Endothelial cell (in vitro differentiated cells): ENCODE measurements at regions not wholly inside any gene's neighbourhood (a gene's known extent, or its start where the extent isn't known, plus 50 kb on each side); places are given as distances from the start of the nearest gene placed in this dataset.

Source experiments
- DNase-seq: peaks from one replicate; pipeline ENCODE4 v3.0.0; 2021; ENCODE audit warnings: low spot score
- H3K27ac Mint-ChIP-seq: one replicate; pipeline ENCODE4 v1.8.0; 2021; ENCODE audit warnings: mixed read lengths, inconsistent platforms; ENCODE audit not compliant: unreplicated experiment
- H3K27me3 Mint-ChIP-seq: one replicate; pipeline ENCODE4 v1.8.0; 2021; ENCODE audit warnings: mild to moderate bottlenecking, moderate library complexity, mixed read lengths, inconsistent platforms; ENCODE audit not compliant: unreplicated experiment
- H3K36me3 Mint-ChIP-seq: one replicate; pipeline ENCODE4 v1.8.0; 2021; ENCODE audit warnings: mild to moderate bottlenecking, low read depth, mixed read lengths, inconsistent platforms; ENCODE audit not compliant: unreplicated experiment
- H3K4me1 Mint-ChIP-seq: one replicate; pipeline ENCODE4 v1.8.0; 2021; ENCODE audit warnings: mild to moderate bottlenecking, mixed read lengths, inconsistent platforms; ENCODE audit not compliant: unreplicated experiment
- H3K4me3 Mint-ChIP-seq: one replicate; pipeline ENCODE4 v1.8.0; 2021; ENCODE audit warnings: mild to moderate bottlenecking, mixed read lengths, inconsistent platforms; ENCODE audit not compliant: unreplicated experiment
- H3K9me3 Mint-ChIP-seq: one replicate; pipeline ENCODE4 v1.8.0; 2021; ENCODE audit warnings: mixed read lengths, inconsistent platforms; ENCODE audit not compliant: unreplicated experiment
- CTCF ChIP-seq: fragments of 200-600 bp; sonication (generic); IDR thresholded peaks from one replicate; pipeline ENCODE4 v1.5.0; 2021; ENCODE audit warnings: antibody characterized with exemption; ENCODE audit not compliant: unreplicated experiment

GRCh38 chr1:89472886-89473417 is 51.7 kb upstream of the LRRC8B start:
- DNase-seq = no peak
- Mint-ChIP-seq H3K4me1 (no peaks in the 10 kb centered on the region), H3K9me3 (no peaks in the 10 kb centered on the region), H3K36me3 (no peaks in the 10 kb centered on the region), H3K27me3 (no peaks in the 10 kb centered on the region), H3K27ac (no peak overlapping the region), H3K4me3 (no peak overlapping the region)
- TF ChIP-seq CTCF = no peak
